ENCODE measurements at regions not wholly inside any gene's neighbourhood (a gene's known extent, or its start where the extent isn't known, plus 50 kb on each side); places are given as distances from the start of the nearest gene placed in this dataset.

DNA sequence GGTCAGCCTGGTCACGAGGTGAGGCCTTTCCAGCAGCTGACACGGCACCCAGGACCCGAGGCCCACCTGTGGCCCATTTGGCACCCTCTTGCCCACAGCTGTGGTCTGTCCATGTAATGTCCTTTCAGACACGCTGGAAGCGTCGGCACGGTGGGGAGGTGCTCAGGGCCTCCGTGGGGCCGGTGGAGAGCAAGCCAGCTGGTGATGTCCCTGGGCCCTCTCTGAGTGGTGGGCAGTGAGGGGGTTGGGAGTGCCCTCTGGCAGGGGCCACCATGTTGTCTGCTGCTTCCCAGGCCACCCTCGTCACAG is 97.3 kb upstream of the ZNF469 start:
- no peak for TF ChIP-seq POLR2AphosphoS5 (IDR thresholded peaks at IDR 0.05; ENCODE audit: low read depth, low read length)
- TF ChIP-seq TAF1 (IDR thresholded peaks at IDR 0.05; ENCODE audit: low read depth, low read length), result no peak
- no peak for TF ChIP-seq SPI1 (IDR thresholded peaks at IDR 0.05; ENCODE audit: low read depth, low read length)
